ENCODE measurements at regions not wholly inside any gene's neighbourhood (a gene's known extent, or its start where the extent isn't known, plus 50 kb on each side); places are given as distances from the start of the nearest gene placed in this dataset.

GRCh38 chr12:47306130-47306529, 226.4 kb upstream of the AMIGO2 start:
- H3K4me3 ChIP-seq (ENCODE audit: low read depth, low read length, poor library complexity, severe bottlenecking) = no peak overlapping the region
- ChIA-PET POLR2A (ENCODE audit: low non-redundant PET) (interaction anchor here (0.7 kb wide), 1 partner anchor 55 kb away, joined by 3 read pairs; no protein-coding TSS in a partner anchor), CTCF (interaction anchor here (0.7 to 2.2 kb wide), 2 partner anchors 237 to 273 kb away, joined by 3 to 16 read pairs; no protein-coding TSS in a partner anchor)
- H3K9me3 ChIP-seq (ENCODE audit: low read depth, low read length, poor library complexity, severe bottlenecking) = no peaks in the 10 kb centered on the region
- DNase-seq (ENCODE audit: low spot score) = no peak
- BruUV-seq (replicated peaks) = no TSS peak
- no peaks in the 10 kb centered on the region for H3K27me3 ChIP-seq (replicated peaks; ENCODE audit: insufficient read depth, low read depth, low read length, poor library complexity)
- H3K4me1 ChIP-seq (ENCODE audit: insufficient read depth, low read length, poor library complexity, severe bottlenecking) = peaks cover 4% of the 10 kb centered on the region
- intact Hi-C loops (cut with micrococcal nuclease; ENCODE audit: unreplicated experiment) = loop anchor here (2.0 to 5.0 kb wide), 2 partner anchors 229 to 271 kb away; partner anchors contain the start of genes AMIGO2 and PCED1B
- no peaks in the 10 kb centered on the region for H3K36me3 ChIP-seq (ENCODE audit: insufficient read depth, low read length, poor library complexity, severe bottlenecking)
- TF ChIP-seq EZH2 (IDR thresholded peaks at IDR 0.05; ENCODE audit: borderline replicate concordance, low read depth, low read length, poor library complexity, severe bottlenecking) = no peak
- TF ChIP-seq, protein P1, sequence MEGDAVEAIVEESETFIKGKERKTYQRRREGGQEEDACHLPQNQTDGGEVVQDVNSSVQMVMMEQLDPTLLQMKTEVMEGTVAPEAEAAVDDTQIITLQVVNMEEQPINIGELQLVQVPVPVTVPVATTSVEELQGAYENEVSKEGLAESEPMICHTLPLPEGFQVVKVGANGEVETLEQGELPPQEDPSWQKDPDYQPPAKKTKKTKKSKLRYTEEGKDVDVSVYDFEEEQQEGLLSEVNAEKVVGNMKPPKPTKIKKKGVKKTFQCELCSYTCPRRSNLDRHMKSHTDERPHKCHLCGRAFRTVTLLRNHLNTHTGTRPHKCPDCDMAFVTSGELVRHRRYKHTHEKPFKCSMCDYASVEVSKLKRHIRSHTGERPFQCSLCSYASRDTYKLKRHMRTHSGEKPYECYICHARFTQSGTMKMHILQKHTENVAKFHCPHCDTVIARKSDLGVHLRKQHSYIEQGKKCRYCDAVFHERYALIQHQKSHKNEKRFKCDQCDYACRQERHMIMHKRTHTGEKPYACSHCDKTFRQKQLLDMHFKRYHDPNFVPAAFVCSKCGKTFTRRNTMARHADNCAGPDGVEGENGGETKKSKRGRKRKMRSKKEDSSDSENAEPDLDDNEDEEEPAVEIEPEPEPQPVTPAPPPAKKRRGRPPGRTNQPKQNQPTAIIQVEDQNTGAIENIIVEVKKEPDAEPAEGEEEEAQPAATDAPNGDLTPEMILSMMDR (conservative IDR thresholded peaks at IDR 0.05; ENCODE audit: low read depth, low read length) = no peak
- no peak overlapping the region for H3K27ac ChIP-seq (ENCODE audit: low read depth, low read length, poor library complexity, severe bottlenecking)

DNA sequence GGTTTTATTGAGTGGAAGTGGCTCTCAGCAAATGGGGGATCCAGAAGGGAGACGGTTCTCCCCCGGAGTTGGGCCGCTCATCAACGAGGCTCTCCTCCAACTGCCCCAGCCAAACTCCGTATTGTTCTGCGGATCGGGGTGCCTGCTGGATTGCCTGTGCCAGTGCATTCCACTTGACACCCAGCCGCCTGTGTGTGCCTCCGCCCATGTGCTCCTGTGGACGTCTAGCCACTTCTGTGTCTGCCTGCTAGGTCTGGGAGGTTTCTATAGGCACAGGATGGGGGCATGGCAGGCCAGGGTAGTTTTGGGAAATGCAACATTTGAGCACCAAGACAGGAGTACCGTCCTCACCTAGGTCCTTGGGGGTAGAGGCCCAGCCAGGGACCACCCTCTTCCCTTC, 225.7 kb upstream of the AMIGO2 start:
- Histone ChIP-seq H3K27ac (ENCODE audit: low read depth, low read length, poor library complexity, severe bottlenecking) (no peak overlapping the region), H3K4me1 (ENCODE audit: insufficient read depth, low read length, poor library complexity, severe bottlenecking) (peaks cover 4% of the 10 kb centered on the region), H3K27me3 (replicated peaks; ENCODE audit: insufficient read depth, low read depth, low read length, poor library complexity) (no peaks in the 10 kb centered on the region), H3K9me3 (ENCODE audit: low read depth, low read length, poor library complexity, severe bottlenecking) (no peaks in the 10 kb centered on the region), H3K4me3 (ENCODE audit: low read depth, low read length, poor library complexity, severe bottlenecking) (no peak overlapping the region), H3K36me3 (ENCODE audit: insufficient read depth, low read length, poor library complexity, severe bottlenecking) (no peaks in the 10 kb centered on the region)
- no TSS peak for BruUV-seq (replicated peaks)
- intact Hi-C loops (cut with micrococcal nuclease; ENCODE audit: unreplicated experiment) = loop anchor here (5.0 kb wide), 1 partner anchor 228 kb away; the partner anchor contains the start of genes AMIGO2 and PCED1B
- POLR2A ChIA-PET (ENCODE audit: low non-redundant PET) = no interaction called here
- TF ChIP-seq, protein P1 (conservative IDR thresholded peaks at IDR 0.05; ENCODE audit: low read depth, low read length) = no peak
- TF ChIP-seq EZH2 (IDR thresholded peaks at IDR 0.05; ENCODE audit: borderline replicate concordance, low read depth, low read length, poor library complexity, severe bottlenecking) = no peak
- CTCF ChIA-PET = no interaction called here
- no peak for DNase-seq (ENCODE audit: low spot score)

- H3K4me1 ChIP-seq (ENCODE audit: insufficient read depth, low read length, poor library complexity, severe bottlenecking) = peaks cover 4% of the 10 kb centered on the region
- BruUV-seq (replicated peaks) = no TSS peak
- TF ChIP-seq, protein P1 (conservative IDR thresholded peaks at IDR 0.05; ENCODE audit: low read depth, low read length) = no peak
- TF ChIP-seq EZH2 (IDR thresholded peaks at IDR 0.05; ENCODE audit: borderline replicate concordance, low read depth, low read length, poor library complexity, severe bottlenecking) = no peak
- intact Hi-C loops (cut with micrococcal nuclease; ENCODE audit: unreplicated experiment) = no loop called here
- no peak overlapping the region for H3K27ac ChIP-seq (ENCODE audit: low read depth, low read length, poor library complexity, severe bottlenecking)
- H3K36me3 ChIP-seq (ENCODE audit: insufficient read depth, low read length, poor library complexity, severe bottlenecking) = no peaks in the 10 kb centered on the region
- H3K9me3 ChIP-seq (ENCODE audit: low read depth, low read length, poor library complexity, severe bottlenecking) = no peaks in the 10 kb centered on the region
- no peak overlapping the region for H3K4me3 ChIP-seq (ENCODE audit: low read depth, low read length, poor library complexity, severe bottlenecking)
- no peak for DNase-seq (ENCODE audit: low spot score)
- POLR2A ChIA-PET (ENCODE audit: low non-redundant PET) = no interaction called here
- no peaks in the 10 kb centered on the region for H3K27me3 ChIP-seq (replicated peaks; ENCODE audit: insufficient read depth, low read depth, low read length, poor library complexity)
- CTCF ChIA-PET = no interaction called here
These were observed 224.3 kb upstream of the AMIGO2 start for GRCh38 chr12:47303995-47304560.
